GM18867 (cell line): ENCODE measurements at regions not wholly inside any gene's neighbourhood (a gene's known extent, or its start where the extent isn't known, plus 50 kb on each side); places are given as distances from the start of the nearest gene placed in this dataset.

Experiments used
- ATAC-seq: cut with Tn5 transposase; IDR thresholded peaks from one replicate; pipeline ENCODE4 v1.9.1; 2021; ENCODE audit warnings: mild to moderate bottlenecking, moderate library complexity; ENCODE audit not compliant: unreplicated experiment

DNA sequence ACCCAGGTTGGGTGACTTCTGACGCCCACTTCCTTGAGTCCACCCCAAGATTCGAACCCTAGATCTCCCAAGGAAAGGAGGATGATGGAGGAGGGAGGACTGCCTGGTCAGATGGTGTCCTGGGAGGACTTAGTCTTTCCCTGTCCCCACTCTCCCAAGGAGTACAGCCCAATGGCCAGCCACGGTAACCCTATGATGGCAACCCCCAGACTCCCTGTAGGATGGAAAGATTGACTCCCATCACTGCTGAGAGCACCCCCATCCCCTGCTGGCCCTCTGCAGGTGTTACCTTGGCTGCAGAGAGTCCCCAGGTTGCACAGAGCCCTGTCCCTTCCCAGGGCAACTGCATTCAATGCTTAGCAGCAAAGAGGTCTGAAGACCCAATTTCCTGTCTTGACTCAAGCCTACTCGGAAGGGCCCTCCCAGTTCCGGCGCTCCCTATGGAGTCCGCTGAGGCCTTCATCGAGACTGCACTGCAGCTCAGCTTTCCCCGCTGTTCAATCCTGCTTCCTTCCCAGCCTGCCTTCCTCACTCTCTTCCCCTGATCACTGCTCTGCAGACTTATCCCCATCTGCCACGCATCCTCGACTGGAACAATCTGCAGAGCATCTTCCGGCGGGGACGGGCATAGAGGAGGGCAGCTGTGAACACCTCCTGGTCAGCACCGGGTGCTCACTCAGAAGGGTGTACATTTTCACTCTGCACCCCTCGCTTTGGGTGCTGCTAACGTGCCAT, 50.8 kb upstream of the OCM2 start:
- ATAC-seq = no peak

DNA sequence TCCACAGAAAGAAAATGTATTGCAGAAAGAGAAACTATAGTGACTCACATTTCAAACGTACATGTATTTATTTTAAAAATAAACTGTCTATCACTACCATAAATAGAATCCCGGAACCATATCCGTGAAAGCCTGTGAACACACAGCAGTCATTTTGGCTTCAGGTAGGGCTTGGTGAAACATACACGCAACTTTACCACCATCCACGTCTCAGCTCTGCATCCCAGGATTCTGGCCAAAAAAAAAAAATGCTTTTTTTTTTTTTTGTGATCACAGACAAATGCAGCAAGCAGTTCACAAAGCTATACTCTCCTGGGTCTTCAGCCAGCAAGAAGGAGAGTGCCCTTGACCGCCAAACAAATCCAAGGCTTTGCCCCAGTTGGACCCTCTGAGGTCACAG, 56.8 kb upstream of the OCM2 start:
- ATAC-seq = no peak

DNA sequence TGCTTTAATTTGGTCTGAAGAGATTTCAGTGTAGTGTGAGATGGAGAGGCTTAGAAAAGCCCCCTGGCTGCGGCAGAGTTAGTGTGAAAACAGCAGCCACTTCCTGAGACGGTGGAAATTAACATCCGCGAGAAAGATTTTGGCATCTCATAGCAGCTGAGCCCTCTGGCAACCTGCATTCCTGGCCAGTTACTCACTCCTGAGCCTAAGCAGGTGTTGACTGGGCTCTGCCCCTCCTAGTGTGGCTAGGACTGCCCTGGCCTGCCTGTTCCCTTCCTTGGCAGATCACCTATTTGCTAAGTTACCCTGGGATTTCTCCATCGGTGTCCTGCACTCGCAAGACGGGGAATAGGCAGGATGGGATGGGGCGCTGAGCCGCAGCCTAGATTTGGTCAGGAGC, 57.6 kb upstream of the LMTK2 start:
- no peak for ATAC-seq

DNA sequence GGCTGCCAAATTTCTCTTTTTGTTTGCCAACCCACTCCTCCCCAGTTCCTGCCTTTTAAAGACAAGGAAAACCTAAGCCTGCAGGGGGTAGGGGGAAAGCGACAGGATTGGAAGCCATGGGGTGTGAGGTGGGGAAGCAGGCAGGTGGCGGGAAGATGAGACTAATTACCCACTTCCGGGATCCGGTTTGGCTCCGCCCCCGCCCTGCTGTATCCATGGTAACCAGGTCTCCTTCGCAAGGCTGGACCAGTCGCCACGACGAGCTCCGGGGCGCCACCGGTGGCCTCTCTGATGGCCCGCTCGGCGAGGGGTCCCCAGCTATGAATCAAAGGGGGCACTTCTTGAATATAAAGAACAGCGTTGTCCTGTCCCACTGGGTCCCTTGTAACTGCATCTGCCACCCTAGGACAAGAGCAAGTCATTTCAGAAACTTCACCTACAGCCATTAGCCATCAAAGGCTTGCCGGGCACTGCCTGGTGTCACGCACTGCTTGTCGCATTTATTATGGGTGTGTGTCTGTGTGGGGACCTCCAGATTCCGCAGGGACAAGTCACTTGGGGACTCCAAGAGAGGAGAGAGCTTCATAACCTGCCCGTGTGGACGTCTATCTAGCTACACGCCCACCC, 55.4 kb upstream of the LMTK2 start:
- peak; percentile 82 for ATAC-seq

DNA sequence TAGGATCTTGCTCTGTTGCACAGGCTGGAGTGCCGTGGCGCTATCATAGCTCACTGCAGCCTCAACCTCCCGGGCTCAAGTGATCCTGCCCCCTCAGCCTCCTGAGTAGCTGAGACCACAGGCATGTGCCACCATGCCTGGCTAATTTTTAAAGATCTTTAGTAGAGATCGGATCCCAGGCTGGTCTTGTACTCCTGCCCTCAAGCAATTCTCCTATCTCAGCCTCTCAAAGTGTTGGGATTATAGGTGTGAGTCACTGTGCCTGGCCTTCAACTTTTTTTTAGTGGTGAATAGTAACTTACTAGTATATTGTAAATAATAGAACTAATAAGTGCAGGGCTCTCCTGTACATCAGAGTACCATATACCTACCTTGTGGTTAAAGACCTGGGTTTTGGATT, 52.1 kb upstream of the LMTK2 start:
- ATAC-seq = no peak

DNA sequence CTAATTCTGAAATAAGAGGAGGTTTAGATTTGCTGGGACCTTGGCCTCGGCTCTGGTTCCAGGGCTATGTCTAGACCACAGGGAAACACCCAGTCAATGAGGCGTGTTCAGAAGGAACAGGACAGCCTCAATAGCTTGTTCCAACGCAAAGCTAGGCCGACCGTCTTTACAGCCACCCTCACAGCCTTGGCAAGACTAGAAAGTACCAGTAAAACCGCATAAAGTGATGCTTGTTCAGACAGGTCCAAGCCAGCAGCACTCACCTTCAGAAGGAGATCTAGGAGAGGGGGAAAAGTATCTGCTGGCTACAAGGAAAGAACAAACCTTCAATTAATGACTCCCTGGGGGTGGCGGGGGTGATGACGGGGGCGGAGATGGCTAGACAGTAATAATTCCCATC, 50.1 kb upstream of the LMTK2 start:
- ATAC-seq = no peak
